GM18517 (cell line): ENCODE measurements at regions not wholly inside any gene's neighbourhood (a gene's known extent, or its start where the extent isn't known, plus 50 kb on each side); places are given as distances from the start of the nearest gene placed in this dataset.

Experiments
- ATAC-seq: cut with Tn5 transposase; IDR thresholded peaks from one replicate; pipeline ENCODE4 v1.9.1; 2021; ENCODE audit warnings: mild to moderate bottlenecking, moderate library complexity; ENCODE audit not compliant: unreplicated experiment

DNA sequence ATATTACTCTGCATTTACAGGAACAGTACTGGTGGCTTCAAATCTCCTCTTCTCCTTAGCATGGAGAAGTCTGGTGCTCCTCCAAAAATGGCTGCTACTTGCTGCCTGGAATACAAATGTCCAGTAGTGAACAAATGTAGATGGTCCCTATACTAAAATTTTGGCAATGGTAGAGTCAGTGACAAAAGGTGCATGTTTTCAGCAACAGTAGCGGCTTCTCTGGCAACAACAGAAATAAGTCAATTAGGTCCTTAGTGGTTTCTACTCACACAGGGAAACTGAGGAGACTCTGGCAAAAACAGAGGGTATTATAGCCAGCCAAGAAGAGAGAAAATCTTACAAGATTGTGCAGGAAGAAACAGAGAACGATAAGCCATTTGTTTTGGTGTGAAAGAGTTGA, 1368.4 kb upstream of the ADGRL3 start:
- ATAC-seq, result no peak

DNA sequence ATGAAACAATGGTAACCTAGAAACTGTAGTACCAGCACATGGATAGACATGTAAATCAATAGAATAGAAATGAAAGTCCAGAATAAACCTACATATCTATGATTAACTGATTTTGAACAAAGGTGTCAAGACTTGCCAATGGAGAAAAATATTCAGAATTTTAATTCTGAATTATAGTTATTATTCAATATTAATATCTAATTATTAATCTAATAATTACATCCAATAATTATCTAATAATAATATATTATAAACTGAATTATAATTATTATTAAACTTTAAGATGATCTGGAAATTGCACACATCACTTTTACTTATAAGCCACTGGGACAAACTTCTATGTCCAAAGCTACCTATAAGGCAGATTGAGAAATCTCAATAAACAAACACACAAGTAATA, 1365.2 kb upstream of the ADGRL3 start:
- no peak for ATAC-seq

GRCh38 chr4:59837751-59838150, 1362.4 kb upstream of the ADGRL3 start:
- ATAC-seq, result no peak

DNA sequence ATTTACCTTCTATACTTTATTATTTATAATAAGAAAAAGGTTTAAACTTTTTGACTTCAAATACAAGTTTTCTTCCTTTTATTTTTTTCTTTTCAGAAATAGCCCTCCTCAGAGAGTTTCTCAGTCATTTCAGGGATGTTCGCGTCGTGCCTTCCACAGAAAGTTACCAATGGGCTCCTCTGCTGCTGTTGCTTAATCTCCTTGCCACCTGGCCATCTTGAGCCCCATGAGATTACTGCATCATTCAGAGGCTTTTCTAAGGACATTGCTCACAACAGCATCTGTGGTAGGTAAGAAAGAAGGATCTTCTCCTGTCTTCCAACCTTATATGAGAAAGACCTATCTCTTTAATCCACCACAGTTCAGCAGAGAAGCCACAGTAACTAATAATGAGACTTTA, 1361.9 kb upstream of the ADGRL3 start:
- ATAC-seq, result no peak

- ATAC-seq, result no peak
Observed at GRCh38 chr4:59841698-59842097, 1358.4 kb upstream of the ADGRL3 start.

DNA sequence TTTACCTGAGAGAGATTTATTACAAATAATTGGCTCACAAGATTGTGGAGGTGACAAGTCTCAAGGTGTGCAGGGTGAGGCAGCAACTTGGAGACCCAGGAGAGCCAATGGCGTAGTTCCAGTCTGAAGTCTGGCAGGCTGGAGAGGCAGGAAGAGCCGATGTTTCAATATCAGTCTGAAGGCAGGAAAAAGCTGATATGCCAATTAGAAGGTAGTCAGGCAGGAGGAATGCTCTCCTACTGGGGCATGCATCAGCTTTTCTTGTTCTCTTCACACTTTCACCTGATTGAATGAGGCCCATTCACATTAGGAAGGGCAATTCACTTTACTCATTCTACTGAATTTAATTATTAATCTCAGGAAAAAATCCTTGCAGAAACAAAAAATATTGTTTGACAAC, 1351.7 kb upstream of the ADGRL3 start:
- no peak for ATAC-seq

DNA sequence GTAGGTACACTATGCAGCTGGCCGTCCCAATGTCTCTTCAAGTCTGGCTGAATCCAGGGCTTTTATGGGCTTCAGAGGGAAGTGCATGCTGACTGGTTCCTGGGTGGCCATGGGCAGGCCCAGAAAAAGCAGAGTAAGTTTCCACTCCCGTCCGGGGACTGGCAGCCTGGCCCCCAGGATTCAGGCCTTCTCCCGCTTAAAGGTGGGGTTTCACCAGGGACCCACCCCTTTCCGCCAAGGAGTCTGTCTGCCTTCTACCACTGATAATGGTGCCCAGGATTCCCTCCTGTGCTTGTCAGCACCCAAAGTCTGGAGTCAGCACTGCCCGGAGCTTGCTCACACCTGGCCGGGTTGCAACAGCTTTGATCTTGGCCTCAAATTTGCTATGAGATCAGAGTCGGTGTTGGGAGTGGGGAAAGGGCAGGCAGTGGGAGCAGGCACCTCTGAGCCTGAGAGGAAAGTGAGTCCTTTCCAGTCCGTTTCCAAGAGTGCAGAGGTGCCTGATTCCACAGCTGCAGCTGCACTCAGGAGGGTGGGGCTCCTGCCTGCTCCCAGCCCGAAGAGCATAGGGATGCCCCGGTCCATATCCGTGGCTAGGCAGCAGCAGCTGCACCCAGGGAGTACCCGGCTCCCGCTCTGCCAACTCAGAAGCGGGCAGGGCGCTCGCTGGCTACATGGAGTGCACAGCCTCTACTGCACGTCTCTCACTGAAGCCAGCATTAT, 1344.3 kb upstream of the ADGRL3 start:
- ATAC-seq, result no peak

- no peak for ATAC-seq
Observed at GRCh38 chr4:59869056-59869455, 1331.1 kb upstream of the ADGRL3 start.

DNA sequence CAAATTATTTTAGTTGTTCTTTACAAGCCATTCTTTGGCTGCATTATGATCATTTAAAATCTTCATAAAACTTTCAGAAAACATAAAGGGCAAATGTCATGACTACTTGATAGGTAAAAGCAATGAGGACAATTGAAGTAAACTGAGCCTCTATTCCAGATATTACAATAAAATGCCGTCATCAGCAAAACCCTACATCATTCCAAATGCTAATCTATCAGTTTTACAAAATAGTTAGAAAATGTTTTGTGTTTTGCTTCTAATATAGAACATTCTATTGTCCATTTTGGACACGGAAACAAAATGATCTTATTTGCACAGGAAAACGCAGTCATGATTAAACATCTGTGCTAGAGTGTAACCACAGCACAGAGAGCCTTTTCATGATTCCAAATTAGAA, 1330.6 kb upstream of the ADGRL3 start:
- no peak for ATAC-seq

DNA sequence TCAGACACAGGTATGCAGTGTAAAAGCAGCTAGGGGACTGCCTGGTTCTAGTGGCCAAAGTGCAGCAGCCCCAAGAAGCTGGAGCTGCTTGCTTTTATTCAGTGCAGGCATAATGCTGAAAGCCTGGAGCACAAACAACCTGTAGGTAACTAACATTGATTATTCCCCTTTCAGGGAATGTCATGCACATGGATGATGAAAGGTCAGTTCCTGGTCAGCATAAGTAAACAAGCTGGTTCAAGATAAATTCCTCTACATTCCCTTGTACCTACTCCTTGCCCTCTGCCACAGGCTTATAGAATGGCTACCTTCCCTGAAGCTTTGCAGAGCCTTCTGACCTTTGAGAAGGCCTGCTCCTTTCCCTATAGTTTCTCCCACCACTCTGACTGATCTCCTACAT, 1318.5 kb upstream of the ADGRL3 start:
- no peak for ATAC-seq

DNA sequence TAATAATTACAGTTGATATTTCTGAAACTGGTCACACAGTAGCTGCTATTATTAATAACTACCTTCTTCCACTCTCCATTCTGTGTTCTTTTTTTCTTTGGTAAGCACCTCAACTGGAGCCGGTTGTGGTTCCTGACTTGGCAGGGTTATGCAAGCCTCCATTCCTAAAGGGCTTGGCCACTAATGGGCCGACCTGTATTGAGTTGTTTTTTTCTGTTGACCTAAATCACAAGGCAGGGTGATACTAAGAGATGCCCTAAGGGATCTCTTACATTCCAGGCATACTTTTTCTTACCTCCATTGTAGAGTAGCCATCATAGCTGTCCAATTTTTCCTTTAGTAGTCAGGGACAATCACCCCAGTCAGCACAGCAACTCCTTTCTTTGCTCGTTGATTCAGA, 1295.8 kb upstream of the ADGRL3 start:
- no peak for ATAC-seq

DNA sequence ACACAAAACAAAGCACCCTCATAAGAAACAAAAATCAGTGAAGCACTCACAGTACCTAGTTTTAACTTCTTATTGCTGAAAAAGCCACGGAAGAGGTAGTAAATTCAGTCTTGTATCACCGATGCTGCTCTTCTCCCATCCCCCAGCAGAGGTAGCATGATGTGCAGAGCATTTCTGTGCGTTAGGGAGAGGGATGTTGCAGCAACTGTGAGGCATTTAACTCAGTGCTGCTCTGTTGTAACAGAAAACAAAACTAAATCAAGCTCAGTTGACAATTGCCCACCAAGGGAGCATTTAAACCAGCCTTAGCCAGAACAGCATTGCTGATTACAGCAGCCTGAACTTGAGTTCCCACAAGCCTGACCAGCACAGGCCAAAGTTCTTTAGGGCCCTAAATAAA, 1279.7 kb upstream of the ADGRL3 start:
- no peak for ATAC-seq

GRCh38 chr4:59925290-59925689, 1274.8 kb upstream of the ADGRL3 start:
- ATAC-seq, result no peak

GRCh38 chr4:59936566-59936965, 1263.6 kb upstream of the ADGRL3 start:
- no peak for ATAC-seq

- no peak for ATAC-seq
Observed at GRCh38 chr4:59938166-59938565, 1262.0 kb upstream of the ADGRL3 start.

GRCh38 chr4:59945277-59945676, 1254.8 kb upstream of the ADGRL3 start:
- ATAC-seq, result no peak

- ATAC-seq, result no peak
Observed at GRCh38 chr4:59945716-59946115, 1254.4 kb upstream of the ADGRL3 start.

- no peak for ATAC-seq
Observed at GRCh38 chr4:59956366-59956765, 1243.8 kb upstream of the ADGRL3 start.

DNA sequence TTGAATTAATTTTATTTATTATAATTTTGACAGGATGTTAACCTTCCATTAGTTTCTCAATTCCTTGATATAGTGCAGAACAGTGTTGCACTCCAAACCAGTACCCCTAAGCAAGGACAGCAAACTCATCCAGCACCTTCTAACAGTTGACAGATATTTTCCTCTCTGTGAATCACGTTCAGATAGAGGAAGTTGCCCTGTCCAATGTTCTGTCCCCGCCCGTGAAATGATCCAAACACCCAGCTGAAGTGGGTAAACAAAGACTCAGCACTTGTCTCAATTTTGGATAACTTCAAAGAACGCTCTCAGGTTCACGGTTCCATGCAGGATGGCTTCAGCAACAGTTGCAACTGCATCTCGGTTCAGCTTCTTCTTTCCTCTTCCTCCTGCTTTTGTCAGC, 1240.0 kb upstream of the ADGRL3 start:
- no peak for ATAC-seq

GRCh38 chr4:59966758-59967157, 1233.4 kb upstream of the ADGRL3 start:
- ATAC-seq, result no peak

DNA sequence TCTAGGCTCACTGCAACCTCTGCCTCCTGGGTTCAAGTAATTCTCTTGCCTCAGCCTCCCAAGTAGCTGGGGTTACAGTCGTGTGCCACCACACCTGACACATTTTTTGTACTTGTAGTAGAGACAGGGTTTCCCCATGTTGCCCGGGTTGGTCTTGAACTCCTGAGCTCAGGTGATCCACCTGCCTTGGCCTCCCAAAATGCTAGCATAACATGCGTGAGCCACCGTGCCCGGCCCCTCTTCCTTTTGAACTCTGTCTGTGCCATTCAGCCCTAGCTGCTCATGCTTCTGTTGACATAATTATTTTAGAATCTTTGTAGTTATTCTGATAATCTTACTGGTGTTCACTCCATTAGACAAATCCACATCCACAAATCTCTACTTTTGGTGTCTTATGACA, 1231.3 kb upstream of the ADGRL3 start:
- no peak for ATAC-seq

- no peak for ATAC-seq
Observed at GRCh38 chr4:59969909-59970308, 1230.2 kb upstream of the ADGRL3 start.

DNA sequence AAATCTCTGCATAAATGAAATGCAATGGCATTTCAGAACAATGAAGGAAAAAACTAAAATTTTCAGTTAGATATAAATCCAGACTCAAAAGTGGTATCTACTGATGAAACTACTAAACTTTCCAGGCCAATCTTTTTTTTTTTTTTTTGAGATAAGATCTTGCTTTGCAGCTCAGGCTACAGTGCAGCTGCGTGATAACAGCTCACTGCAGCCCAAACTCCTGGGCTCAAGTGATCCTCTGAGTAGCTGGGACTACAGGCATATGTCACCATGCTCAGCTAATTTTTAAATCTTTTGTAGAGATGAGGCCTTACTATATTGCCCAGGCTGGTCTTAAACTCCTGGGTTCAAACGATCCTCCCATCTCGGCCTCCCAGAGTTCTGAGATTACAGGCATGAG, 1228.2 kb upstream of the ADGRL3 start:
- ATAC-seq, result no peak
